Lower leg skin (tissue), 4 donors: ENCODE measurements at regions not wholly inside any gene's neighbourhood (a gene's known extent, or its start where the extent isn't known, plus 50 kb on each side); places are given as distances from the start of the nearest gene placed in this dataset.

Source experiments
- DNase-seq, 2 donors: peaks; one replicate each; pipeline ENCODE4 v3.0.0-alpha.2; 2019; ENCODE audit warnings: low spot score in 2 of 2
- H3K4me3 ChIP-seq: fragments of 200-600 bp; sonication (generic); 2 replicates; pipeline ENCODE4 v1.5.1; 2017; ENCODE audit warnings: mild to moderate bottlenecking, low read depth; ENCODE audit not compliant: poor library complexity, severe bottlenecking
- POLR2A ChIP-seq, 2 donors: fragments of 450-650 bp; IDR thresholded peaks; one replicate each; pipeline ENCODE4 v1.6.1; 2016 to 2017; ENCODE audit warnings: antibody characterized with exemption in 2 of 2, mild to moderate bottlenecking in 1 of 2, moderate library complexity in 1 of 2
- WGBS, 2 donors: methylation state at CpG; one replicate each; pipeline ENCODE4 v1.1.5; 2018; 5-methylcytosine and 5-hydroxymethylcytosine counted together
- intact Hi-C: fragments of 100-400 bp; cut with DNase I; formaldehyde crosslinking; loops from one replicate; pipeline ENCODE4 v1.15.0; 2023; ENCODE audit warnings: low total_unique reads
- TF ChIP-seq, protein P1 (sequence below), 3 donors: fragments of 450-650 bp; IDR thresholded peaks; one replicate each; pipeline ENCODE4 v1.5.1; 2016; ENCODE audit warnings: antibody characterized with exemption in 3 of 3, mild to moderate bottlenecking in 3 of 3, moderate library complexity in 2 of 3

DNA sequence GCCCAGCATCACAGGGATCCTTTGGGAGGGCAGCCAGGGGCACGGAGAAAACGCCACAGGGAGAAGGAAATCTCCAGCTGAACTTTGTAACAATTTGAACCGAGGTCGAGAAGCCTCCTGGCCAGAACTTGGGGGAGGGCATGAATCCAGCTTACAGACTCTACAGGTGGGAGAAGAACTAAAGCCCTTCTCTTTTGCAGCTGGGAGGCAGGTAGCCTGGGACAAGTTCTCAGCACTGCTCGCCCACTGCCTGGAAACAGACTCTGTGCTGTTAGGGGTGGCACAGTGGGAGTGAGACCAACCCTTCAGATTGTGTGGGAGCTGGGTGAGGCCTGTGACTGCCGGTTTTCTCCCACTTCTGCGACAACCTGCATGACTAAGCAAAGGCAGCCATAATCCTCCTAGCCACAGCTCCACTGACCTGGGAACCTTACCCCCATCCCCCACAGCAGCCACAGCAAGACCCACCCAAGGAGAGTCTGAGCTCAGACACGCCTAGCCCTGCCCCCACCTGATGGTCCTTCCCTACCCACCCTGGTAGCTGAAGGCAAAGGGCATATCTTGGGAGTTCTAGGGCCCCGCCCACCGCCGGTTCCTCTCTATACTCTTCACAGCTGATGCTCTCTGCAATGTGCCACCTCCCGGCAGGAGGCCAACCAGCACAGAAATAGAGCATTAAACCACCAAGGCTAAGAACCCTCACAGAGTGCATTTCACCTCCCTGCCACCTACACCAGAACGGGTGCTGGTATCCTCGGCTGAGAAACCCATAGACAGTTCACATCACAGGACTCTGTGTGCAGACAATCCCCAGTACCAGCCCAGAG lies 136.0 kb upstream of the SIX2 start:
- intact Hi-C loops = no loop called here
- DNase-seq = no peak
- H3K4me3 ChIP-seq = no peak overlapping the region
- TF ChIP-seq, protein P1, sequence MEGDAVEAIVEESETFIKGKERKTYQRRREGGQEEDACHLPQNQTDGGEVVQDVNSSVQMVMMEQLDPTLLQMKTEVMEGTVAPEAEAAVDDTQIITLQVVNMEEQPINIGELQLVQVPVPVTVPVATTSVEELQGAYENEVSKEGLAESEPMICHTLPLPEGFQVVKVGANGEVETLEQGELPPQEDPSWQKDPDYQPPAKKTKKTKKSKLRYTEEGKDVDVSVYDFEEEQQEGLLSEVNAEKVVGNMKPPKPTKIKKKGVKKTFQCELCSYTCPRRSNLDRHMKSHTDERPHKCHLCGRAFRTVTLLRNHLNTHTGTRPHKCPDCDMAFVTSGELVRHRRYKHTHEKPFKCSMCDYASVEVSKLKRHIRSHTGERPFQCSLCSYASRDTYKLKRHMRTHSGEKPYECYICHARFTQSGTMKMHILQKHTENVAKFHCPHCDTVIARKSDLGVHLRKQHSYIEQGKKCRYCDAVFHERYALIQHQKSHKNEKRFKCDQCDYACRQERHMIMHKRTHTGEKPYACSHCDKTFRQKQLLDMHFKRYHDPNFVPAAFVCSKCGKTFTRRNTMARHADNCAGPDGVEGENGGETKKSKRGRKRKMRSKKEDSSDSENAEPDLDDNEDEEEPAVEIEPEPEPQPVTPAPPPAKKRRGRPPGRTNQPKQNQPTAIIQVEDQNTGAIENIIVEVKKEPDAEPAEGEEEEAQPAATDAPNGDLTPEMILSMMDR (IDR thresholded peaks at IDR 0.05) = no peak
- TF ChIP-seq POLR2A (IDR thresholded peaks at IDR 0.05) = no peak
- WGBS, 2 donors = 73 to 78% methylated on average over 13 to 14 of the region's 14 CpGs

DNA sequence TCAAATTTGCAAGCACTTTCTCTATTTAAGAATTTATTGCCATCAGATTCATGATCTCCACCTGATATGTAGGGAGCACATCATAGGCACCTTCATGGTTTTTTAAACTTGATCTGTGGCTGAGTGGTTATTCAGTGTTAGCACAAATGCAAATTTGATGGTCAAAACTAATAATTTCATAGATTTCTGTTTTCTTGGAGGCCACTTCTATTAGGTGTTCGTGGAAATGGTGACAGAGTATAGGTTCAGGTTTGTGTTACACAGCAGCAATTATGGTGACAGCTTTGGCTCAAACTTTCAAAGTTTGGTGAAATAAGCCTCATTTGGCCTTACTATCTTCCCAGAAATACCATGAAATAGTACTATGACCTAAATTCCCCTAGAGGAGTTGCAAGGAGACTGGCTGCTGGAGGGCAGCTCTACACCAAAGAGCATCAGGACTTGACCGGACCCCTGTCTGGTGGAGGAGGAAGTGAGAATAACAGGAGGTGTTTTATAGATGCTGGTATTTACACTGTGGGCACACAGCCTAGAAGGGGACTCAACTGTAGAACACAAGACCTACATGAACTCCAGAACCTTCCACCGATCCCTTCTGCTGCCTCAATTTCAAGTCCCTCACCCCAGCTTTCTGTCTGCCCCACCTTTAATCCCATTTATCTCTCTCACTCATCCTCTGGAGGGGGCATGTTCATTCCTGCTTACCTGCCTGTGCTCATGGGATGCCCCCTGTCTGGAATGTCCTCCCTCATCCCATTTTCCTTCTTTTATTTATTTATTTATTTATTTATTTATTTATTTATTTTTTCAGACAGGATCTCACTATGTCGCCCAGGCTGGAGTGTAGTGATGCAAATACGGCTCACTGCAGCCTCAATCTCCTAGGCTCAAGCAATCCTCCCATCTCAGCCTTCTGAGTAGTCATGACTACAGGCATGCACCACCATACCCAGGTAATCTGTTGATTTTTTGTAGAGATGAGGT lies 132.9 kb upstream of the SIX2 start:
- intact Hi-C loops = no loop called here
- no peak overlapping the region for H3K4me3 ChIP-seq
- no peak for DNase-seq
- WGBS, 2 donors = 94 to 95% methylated on average over 5 of the region's 5 CpGs
- TF ChIP-seq, protein P1 (IDR thresholded peaks at IDR 0.05) = no peak
- no peak for TF ChIP-seq POLR2A (IDR thresholded peaks at IDR 0.05)

GRCh38 chr2:45140675-45141074 lies 131.4 kb upstream of the SIX2 start:
- H3K4me3 ChIP-seq = no peak overlapping the region
- intact Hi-C loops = no loop called here
- TF ChIP-seq POLR2A (IDR thresholded peaks at IDR 0.05) = no peak
- TF ChIP-seq, protein P1 (IDR thresholded peaks at IDR 0.05) = no peak
- no peak for DNase-seq
- 91 to 95% methylated on average over 3 of the region's 3 CpGs for WGBS, 2 donors

GRCh38 chr2:45138904-45139303 lies 129.7 kb upstream of the SIX2 start:
- 80 to 82% methylated on average over 4 of the region's 4 CpGs for WGBS, 2 donors
- no peak for DNase-seq
- intact Hi-C loops = no loop called here
- TF ChIP-seq, protein P1 (IDR thresholded peaks at IDR 0.05) = no peak
- TF ChIP-seq POLR2A (IDR thresholded peaks at IDR 0.05) = no peak
- no peak overlapping the region for H3K4me3 ChIP-seq

DNA sequence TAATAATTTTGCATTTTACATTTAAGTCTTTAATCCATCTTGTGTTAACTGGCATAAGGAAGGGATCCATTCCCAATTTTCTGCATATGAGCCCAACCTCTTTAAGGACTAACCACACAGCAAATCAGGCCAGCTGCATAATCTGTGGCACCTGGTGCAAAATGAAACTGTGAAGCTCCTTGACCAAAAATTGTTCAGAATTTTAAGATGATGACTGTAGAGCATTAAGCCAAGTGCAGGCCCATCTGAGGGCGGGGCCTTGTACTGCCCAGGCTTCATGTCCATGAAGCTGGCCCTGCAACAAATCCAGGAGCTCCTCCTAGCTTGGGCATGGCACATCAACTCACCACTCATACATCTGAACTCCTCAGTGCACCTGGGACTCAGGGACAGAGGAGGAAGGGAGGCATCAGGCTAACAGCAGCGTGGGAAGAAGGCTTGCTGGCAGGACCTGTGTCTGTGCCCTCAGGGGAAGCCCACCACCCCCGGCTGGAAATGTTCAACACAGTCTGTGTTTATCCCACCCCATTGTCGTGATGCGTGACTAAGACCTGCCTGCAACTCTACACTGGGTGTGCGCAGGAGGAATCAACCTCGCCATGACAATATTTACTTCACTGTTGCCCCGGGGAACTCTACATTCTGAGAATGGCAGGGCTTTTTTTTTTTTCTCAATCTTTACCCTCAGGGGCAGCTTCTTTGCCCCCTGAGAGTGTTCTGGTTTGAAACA lies 128.9 kb upstream of the SIX2 start:
- intact Hi-C loops = no loop called here
- TF ChIP-seq, protein P1 (IDR thresholded peaks at IDR 0.05) = no peak
- TF ChIP-seq POLR2A (IDR thresholded peaks at IDR 0.05) = no peak

More for the DNA sequence above, 128.9 kb upstream of the SIX2 start:
- 79 to 81% methylated on average over 8 of the region's 8 CpGs for WGBS, 2 donors
- DNase-seq = no peak
- H3K4me3 ChIP-seq = no peak overlapping the region
